B cell (primary cell): ENCODE measurements at regions not wholly inside any gene's neighbourhood (a gene's known extent, or its start where the extent isn't known, plus 50 kb on each side); places are given as distances from the start of the nearest gene placed in this dataset.

Experiments used
- ATAC-seq: fragments of 200-7000 bp; cut with Tn5 transposase; one replicate; pipeline ENCODE4 v1.10.0; 2021; ENCODE audit warnings: low read depth, mild to moderate bottlenecking, moderate number of reproducible peaks, moderate library complexity
- CTCF ChIA-PET: fragments of 350-600 bp; sonication (Branson Sonifier 250); formaldehyde crosslinking; loops from one replicate; lab custom pipeline; 2021; ENCODE audit warnings: antibody characterized with exemption, inconsistent platforms; lab: Charles Lee
- POLR2A ChIA-PET: fragments of 350-600 bp; sonication (Branson Sonifier 250); formaldehyde crosslinking; loops from one replicate; lab custom pipeline; 2021; ENCODE audit warnings: antibody characterized with exemption; lab: Charles Lee
- DNase-seq: peaks from one replicate; pipeline ENCODE4 v3.0.0; 2013
- H2AFZ ChIP-seq: 2 replicates; pipeline ENCODE4 v1.6.1; 2012; ENCODE audit warnings: mild to moderate bottlenecking, low read depth, low read length; ENCODE audit not compliant: insufficient read depth, poor library complexity, severe bottlenecking
- H3K27ac ChIP-seq, 2 donors: 1 replicate in 1 of 2; 2 replicates in 1 of 2; pipeline ENCODE4 v1.5.1; 2012 to 2013; ENCODE audit warnings: low read length in 2 of 2, mild to moderate bottlenecking in 2 of 2, moderate library complexity in 1 of 2
- H3K27me3 ChIP-seq, 4 experiments: fragments of 200-600 bp in 1 of 4; sonication (generic) in 1 of 4; replicated peaks in 1 of 4; 1 replicate in 2 of 4; 2 replicates in 2 of 4; pipeline versions ENCODE4 v1.6.1 to v1.7.0; 2013 to 2016; ENCODE audit warnings: low read length in 3 of 4, mild to moderate bottlenecking in 2 of 4, mixed read lengths in 1 of 4, moderate library complexity in 1 of 4; ENCODE audit not compliant: insufficient read depth in 4 of 4, control insufficient read depth in 3 of 4; ENCODE audit errors: control extremely low read depth in 1 of 4
- H3K36me3 ChIP-seq, 2 experiments: replicated peaks in 1 of 2; 1 replicate in 1 of 2; 2 replicates in 1 of 2; pipeline versions ENCODE4 v1.6.1 to v1.7.1; 2013; ENCODE audit warnings: low read length in 1 of 2; ENCODE audit not compliant: insufficient read depth in 2 of 2, control insufficient read depth in 1 of 2; ENCODE audit errors: control extremely low read depth in 1 of 2, extremely low read depth in 1 of 2
- H3K4me1 ChIP-seq, 2 donors: fragments of 200-600 bp in 1 of 2; sonication (generic) in 1 of 2; 1 replicate in 1 of 2; 2 replicates in 1 of 2; pipeline versions ENCODE4 v1.5.1 to v1.6.1; 2013 to 2017; ENCODE audit warnings: low read length in 2 of 2; ENCODE audit not compliant: control insufficient read depth in 2 of 2, insufficient read depth in 2 of 2
- H3K4me2 ChIP-seq: replicated peaks from 2 replicates; pipeline ENCODE3; 2012; ENCODE audit warnings: mild to moderate bottlenecking, low read depth, low read length; ENCODE audit not compliant: poor library complexity, severe bottlenecking
- H3K4me3 ChIP-seq, 5 experiments: fragments of 200-600 bp in 1 of 5; sonication (generic) in 1 of 5; 1 replicate in 3 of 5; 2 replicates in 2 of 5; pipeline versions ENCODE4 v1.5.1 to v1.7.0; 2011 to 2016; ENCODE audit warnings: low read length in 4 of 5, mild to moderate bottlenecking in 4 of 5, low read depth in 2 of 5, control low read depth in 1 of 5, moderate library complexity in 1 of 5; ENCODE audit not compliant: insufficient read depth in 1 of 5; ENCODE audit errors: control extremely low read depth in 1 of 5, extremely low read depth in 1 of 5
- H3K79me2 ChIP-seq: fragments of 200-600 bp; sonication (generic); one replicate; pipeline ENCODE4 v1.6.0; 2016; ENCODE audit warnings: low read length; ENCODE audit not compliant: control insufficient read depth, insufficient read depth
- H3K9ac ChIP-seq: fragments of 200-600 bp; sonication (generic); 2 replicates; pipeline ENCODE4 v1.6.1; 2017; ENCODE audit warnings: mild to moderate bottlenecking, low read length, moderate library complexity
- H3K9me3 ChIP-seq, 3 donors: one replicate each; pipeline versions ENCODE4 v1.6.1 to v1.7.1; 2013; ENCODE audit warnings: low read length in 2 of 3; ENCODE audit not compliant: control insufficient read depth in 2 of 3, insufficient read depth in 1 of 3; ENCODE audit errors: control extremely low read depth in 1 of 3
- H4K20me1 ChIP-seq: 2 replicates; pipeline ENCODE4 v1.6.0; 2012; ENCODE audit warnings: mild to moderate bottlenecking, low read length; ENCODE audit not compliant: insufficient read depth, control insufficient read depth, poor library complexity, severe bottlenecking
- H3K27ac Mint-ChIP-seq: one replicate; pipeline ENCODE4 v1.8.0; 2021; ENCODE audit warnings: mixed read lengths
- H3K27me3 Mint-ChIP-seq: one replicate; pipeline ENCODE4 v1.8.0; 2021; ENCODE audit warnings: mixed read lengths
- H3K4me1 Mint-ChIP-seq: one replicate; pipeline ENCODE4 v1.8.0; 2021; ENCODE audit warnings: mixed read lengths
- H3K4me3 Mint-ChIP-seq: one replicate; pipeline ENCODE4 v1.8.0; 2021; ENCODE audit warnings: mixed read lengths
- H3K9me3 Mint-ChIP-seq: one replicate; pipeline ENCODE4 v1.8.0; 2022; ENCODE audit warnings: mixed read lengths; ENCODE audit not compliant: insufficient read depth
- EZH2 ChIP-seq: IDR thresholded peaks from 2 replicates; pipeline ENCODE4 v1.6.1; 2012; ENCODE audit warnings: borderline replicate concordance, low read depth, mild to moderate bottlenecking, moderate library complexity, low read length; ENCODE audit not compliant: insufficient read depth, poor library complexity, severe bottlenecking
- WGBS: methylation state at CpG from one replicate; pipeline ENCODE4 v1.1.5; 2013; ENCODE audit warnings: missing lambda C conversion rate; ENCODE audit not compliant: insufficient coverage; 5-methylcytosine and 5-hydroxymethylcytosine counted together
- intact Hi-C: fragments of 100-400 bp; cut with micrococcal nuclease; formaldehyde crosslinking; loops from one replicate; pipeline ENCODE4 v1.10.0; 2022
- TF ChIP-seq, protein P1 (sequence below): fragments of 200-600 bp; IDR thresholded peaks from one replicate; pipeline ENCODE4 v1.8.0; 2022; ENCODE audit warnings: antibody characterized with exemption, mild to moderate bottlenecking

DNA sequence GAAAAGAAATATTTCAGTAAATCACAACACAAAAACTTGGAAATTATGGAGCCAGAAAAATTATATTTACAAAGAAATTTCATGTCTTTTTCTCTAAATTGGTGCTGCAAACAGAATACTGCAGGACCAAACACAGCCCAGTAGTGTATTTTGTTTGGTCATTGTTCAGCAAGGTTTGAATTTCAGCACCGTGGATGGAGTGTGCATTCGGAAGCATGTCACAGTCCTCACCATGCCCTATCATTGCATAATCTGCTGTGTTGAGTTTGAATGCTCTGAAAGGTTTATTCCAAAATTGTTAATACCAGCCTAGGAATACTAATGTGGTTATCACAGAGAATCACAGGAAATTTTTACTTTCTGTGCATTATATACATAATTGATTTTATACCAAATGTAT is 296.7 kb downstream of the METTL4 start:
- ATAC-seq, result no peak

GRCh38 chr18:2281086-2281485 is 290.2 kb downstream of the METTL4 start:
- H3K4me1 ChIP-seq, result no peaks in the 10 kb centered on the region
- ATAC-seq, result no peak
- Mint-ChIP-seq H3K27ac (no peak overlapping the region), H3K4me1 (no peaks in the 10 kb centered on the region), H3K27me3 (no peaks in the 10 kb centered on the region), H3K4me3 (no peak overlapping the region), H3K9me3 (no peaks in the 10 kb centered on the region)
- 44% methylated on average over 1 of the region's 1 CpG for WGBS
- no peaks in the 10 kb centered on the region for H4K20me1 ChIP-seq
- no peaks in the 10 kb centered on the region for H3K79me2 ChIP-seq
- H3K4me3 ChIP-seq, result no peak overlapping the region
- no peak for TF ChIP-seq EZH2
- TF ChIP-seq, protein P1, sequence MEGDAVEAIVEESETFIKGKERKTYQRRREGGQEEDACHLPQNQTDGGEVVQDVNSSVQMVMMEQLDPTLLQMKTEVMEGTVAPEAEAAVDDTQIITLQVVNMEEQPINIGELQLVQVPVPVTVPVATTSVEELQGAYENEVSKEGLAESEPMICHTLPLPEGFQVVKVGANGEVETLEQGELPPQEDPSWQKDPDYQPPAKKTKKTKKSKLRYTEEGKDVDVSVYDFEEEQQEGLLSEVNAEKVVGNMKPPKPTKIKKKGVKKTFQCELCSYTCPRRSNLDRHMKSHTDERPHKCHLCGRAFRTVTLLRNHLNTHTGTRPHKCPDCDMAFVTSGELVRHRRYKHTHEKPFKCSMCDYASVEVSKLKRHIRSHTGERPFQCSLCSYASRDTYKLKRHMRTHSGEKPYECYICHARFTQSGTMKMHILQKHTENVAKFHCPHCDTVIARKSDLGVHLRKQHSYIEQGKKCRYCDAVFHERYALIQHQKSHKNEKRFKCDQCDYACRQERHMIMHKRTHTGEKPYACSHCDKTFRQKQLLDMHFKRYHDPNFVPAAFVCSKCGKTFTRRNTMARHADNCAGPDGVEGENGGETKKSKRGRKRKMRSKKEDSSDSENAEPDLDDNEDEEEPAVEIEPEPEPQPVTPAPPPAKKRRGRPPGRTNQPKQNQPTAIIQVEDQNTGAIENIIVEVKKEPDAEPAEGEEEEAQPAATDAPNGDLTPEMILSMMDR, result no peak
- no peaks in the 10 kb centered on the region for H3K9me3 ChIP-seq
- H3K4me2 ChIP-seq, result no peak overlapping the region
- no peak overlapping the region for H3K27ac ChIP-seq
- CTCF ChIA-PET, result no interaction called here
- no peak for DNase-seq
- H2AFZ ChIP-seq, result no peak overlapping the region
- POLR2A ChIA-PET, result no interaction called here
- H3K9ac ChIP-seq, result no peak overlapping the region
- intact Hi-C loops, result no loop called here
- no peaks in the 10 kb centered on the region for H3K36me3 ChIP-seq
- no peaks in the 10 kb centered on the region for H3K27me3 ChIP-seq

More for the DNA sequence above, 296.7 kb downstream of the METTL4 start:
- Histone ChIP-seq H3K4me1 (no peaks in the 10 kb centered on the region), H3K36me3 (no peaks in the 10 kb centered on the region), H3K27ac (no peak overlapping the region), H3K4me3 (no peak overlapping the region), H3K4me2 (no peak overlapping the region), H3K27me3 (no peaks in the 10 kb centered on the region), H3K9me3 (no peaks in the 10 kb centered on the region), H4K20me1 (no peaks in the 10 kb centered on the region), H3K9ac (no peak overlapping the region), H2AFZ (no peak overlapping the region), H3K79me2 (no peaks in the 10 kb centered on the region)
- TF ChIP-seq, protein P1, result no peak
- no peak for TF ChIP-seq EZH2
- Mint-ChIP-seq H3K27ac (no peak overlapping the region), H3K4me3 (no peak overlapping the region), H3K9me3 (no peaks in the 10 kb centered on the region), H3K27me3 (peaks cover 10% of the 10 kb centered on the region), H3K4me1 (no peaks in the 10 kb centered on the region)
- intact Hi-C loops, result no loop called here
- no CpG with 5 or more reads among the region's 2 CpGs for WGBS
- DNase-seq, result no peak
- ChIA-PET CTCF (no interaction called here), POLR2A (no interaction called here)
